ENCODE measurements at regions not wholly inside any gene's neighbourhood (a gene's known extent, or its start where the extent isn't known, plus 50 kb on each side); places are given as distances from the start of the nearest gene placed in this dataset.

DNA sequence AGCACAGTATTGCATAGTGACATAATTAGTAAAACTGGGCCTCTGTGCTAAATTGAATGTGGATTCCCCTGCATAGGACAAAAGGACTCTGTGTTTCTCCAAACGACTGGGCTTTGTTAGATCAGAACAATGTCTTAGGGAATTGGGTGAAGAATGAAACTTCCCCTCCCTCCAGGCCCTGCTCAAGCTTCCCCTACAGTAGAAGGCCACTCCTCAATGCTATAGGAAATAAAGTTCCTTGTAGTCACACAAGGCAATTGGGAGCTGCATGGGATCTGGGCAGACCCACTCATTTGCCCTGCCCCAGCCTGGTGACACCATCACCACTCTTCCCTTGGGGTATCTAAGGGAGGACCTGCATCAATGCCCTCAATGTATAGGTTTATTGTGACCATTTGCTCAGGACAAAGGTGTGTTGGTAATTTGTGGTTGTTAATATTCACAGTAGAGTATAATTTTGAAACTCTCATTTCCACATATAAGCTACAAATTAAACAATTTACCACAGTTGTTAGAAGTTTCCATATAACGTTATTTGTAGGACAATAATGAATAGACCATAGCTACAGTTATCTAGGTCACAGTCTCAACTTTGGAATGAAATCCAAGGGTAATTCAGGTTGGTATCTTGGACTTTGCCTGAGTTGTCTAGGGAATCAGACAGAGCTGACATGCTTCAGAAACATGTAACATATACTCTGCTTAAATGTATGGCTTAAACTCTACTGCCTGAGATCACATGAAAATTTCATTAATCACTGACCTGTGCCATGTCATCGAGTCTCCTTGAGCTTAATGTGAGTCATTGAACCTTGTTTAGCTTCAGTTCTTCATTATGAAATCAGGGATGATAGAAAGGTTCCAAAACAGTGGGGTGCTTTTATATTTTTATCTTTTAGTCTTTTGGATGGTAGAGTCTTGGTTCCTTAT, 64.8 kb upstream of the DARS1 start (continued):
- TF ChIP-seq, protein P1, sequence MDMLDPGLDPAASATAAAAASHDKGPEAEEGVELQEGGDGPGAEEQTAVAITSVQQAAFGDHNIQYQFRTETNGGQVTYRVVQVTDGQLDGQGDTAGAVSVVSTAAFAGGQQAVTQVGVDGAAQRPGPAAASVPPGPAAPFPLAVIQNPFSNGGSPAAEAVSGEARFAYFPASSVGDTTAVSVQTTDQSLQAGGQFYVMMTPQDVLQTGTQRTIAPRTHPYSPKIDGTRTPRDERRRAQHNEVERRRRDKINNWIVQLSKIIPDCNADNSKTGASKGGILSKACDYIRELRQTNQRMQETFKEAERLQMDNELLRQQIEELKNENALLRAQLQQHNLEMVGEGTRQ (IDR thresholded peaks at IDR 0.05; ENCODE audit: borderline replicate concordance, low read depth, low read length), result no peak
- TF ChIP-seq LARP7 (IDR thresholded peaks at IDR 0.05) (no peak), MTA2 (IDR thresholded peaks at IDR 0.05; ENCODE audit: low read depth) (peak; percentile 94), PBX3 (IDR thresholded peaks at IDR 0.05; ENCODE audit: insufficient replicate concordance, low read depth, low read length) (no peak), TCF7 (IDR thresholded peaks at IDR 0.05; ENCODE audit: borderline replicate concordance) (no peak), CREB1 (IDR thresholded peaks at IDR 0.05; ENCODE audit: low read depth) (no peak), MEF2B (IDR thresholded peaks at IDR 0.05; ENCODE audit: partially characterized antibody, poor library complexity, severe bottlenecking) (peak; percentile 78), ZNF24 (IDR thresholded peaks at IDR 0.05) (peak; percentile 42; the same call in 1 of the 2 replicates), STAT1 (conservative IDR thresholded peaks at IDR 0.05) (no peak), FOXM1 (IDR thresholded peaks at IDR 0.05; ENCODE audit: low read depth, low read length) (no peak), IKZF2 (IDR thresholded peaks at IDR 0.05) (peak; percentile 53 to 59; a peak in 2 of 4 replicates), RELA (IDR thresholded peaks at IDR 0.05; ENCODE audit: borderline replicate concordance, partially characterized antibody) (no peak), SMAD1 (IDR thresholded peaks at IDR 0.05; ENCODE audit: low read depth, partially characterized antibody) (peak; percentile 32), SRF (IDR thresholded peaks at IDR 0.05; ENCODE audit: low read depth in 2 of 2, low read length in 2 of 2) (no peak)
- TF ChIP-seq, protein P2, sequence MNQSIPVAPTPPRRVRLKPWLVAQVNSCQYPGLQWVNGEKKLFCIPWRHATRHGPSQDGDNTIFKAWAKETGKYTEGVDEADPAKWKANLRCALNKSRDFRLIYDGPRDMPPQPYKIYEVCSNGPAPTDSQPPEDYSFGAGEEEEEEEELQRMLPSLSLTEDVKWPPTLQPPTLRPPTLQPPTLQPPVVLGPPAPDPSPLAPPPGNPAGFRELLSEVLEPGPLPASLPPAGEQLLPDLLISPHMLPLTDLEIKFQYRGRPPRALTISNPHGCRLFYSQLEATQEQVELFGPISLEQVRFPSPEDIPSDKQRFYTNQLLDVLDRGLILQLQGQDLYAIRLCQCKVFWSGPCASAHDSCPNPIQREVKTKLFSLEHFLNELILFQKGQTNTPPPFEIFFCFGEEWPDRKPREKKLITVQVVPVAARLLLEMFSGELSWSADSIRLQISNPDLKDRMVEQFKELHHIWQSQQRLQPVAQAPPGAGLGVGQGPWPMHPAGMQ (IDR thresholded peaks at IDR 0.05; ENCODE audit: borderline replicate concordance), result no peak
- TF ChIP-seq, protein P3, sequence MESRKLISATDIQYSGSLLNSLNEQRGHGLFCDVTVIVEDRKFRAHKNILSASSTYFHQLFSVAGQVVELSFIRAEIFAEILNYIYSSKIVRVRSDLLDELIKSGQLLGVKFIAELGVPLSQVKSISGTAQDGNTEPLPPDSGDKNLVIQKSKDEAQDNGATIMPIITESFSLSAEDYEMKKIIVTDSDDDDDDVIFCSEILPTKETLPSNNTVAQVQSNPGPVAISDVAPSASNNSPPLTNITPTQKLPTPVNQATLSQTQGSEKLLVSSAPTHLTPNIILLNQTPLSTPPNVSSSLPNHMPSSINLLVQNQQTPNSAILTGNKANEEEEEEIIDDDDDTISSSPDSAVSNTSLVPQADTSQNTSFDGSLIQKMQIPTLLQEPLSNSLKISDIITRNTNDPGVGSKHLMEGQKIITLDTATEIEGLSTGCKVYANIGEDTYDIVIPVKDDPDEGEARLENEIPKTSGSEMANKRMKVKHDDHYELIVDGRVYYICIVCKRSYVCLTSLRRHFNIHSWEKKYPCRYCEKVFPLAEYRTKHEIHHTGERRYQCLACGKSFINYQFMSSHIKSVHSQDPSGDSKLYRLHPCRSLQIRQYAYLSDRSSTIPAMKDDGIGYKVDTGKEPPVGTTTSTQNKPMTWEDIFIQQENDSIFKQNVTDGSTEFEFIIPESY (IDR thresholded peaks at IDR 0.05), result no peak
- TF ChIP-seq, protein P4, sequence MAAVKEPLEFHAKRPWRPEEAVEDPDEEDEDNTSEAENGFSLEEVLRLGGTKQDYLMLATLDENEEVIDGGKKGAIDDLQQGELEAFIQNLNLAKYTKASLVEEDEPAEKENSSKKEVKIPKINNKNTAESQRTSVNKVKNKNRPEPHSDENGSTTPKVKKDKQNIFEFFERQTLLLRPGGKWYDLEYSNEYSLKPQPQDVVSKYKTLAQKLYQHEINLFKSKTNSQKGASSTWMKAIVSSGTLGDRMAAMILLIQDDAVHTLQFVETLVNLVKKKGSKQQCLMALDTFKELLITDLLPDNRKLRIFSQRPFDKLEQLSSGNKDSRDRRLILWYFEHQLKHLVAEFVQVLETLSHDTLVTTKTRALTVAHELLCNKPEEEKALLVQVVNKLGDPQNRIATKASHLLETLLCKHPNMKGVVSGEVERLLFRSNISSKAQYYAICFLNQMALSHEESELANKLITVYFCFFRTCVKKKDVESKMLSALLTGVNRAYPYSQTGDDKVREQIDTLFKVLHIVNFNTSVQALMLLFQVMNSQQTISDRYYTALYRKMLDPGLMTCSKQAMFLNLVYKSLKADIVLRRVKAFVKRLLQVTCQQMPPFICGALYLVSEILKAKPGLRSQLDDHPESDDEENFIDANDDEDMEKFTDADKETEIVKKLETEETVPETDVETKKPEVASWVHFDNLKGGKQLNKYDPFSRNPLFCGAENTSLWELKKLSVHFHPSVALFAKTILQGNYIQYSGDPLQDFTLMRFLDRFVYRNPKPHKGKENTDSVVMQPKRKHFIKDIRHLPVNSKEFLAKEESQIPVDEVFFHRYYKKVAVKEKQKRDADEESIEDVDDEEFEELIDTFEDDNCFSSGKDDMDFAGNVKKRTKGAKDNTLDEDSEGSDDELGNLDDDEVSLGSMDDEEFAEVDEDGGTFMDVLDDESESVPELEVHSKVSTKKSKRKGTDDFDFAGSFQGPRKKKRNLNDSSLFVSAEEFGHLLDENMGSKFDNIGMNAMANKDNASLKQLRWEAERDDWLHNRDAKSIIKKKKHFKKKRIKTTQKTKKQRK (IDR thresholded peaks at IDR 0.05; ENCODE audit: low read depth, low read length), result no peak
